GM21723 (cell line): ENCODE measurements at regions not wholly inside any gene's neighbourhood (a gene's known extent, or its start where the extent isn't known, plus 50 kb on each side); places are given as distances from the start of the nearest gene placed in this dataset.
"Not testable (repeated sequence)": the region's sequence is repeated elsewhere in the genome, so short reads cannot be mapped to it uniquely, and the experiment has no call there.

Experiments used
- ATAC-seq: cut with Tn5 transposase; IDR thresholded peaks from one replicate; pipeline ENCODE4 v1.9.1; 2021; ENCODE audit warnings: mild to moderate bottlenecking, moderate library complexity; ENCODE audit not compliant: unreplicated experiment

GRCh38 chr6:121593011-121593641 lies 157.7 kb downstream of the GJA1 start:
- no peak for ATAC-seq

- no peak for ATAC-seq
Observed at GRCh38 chr6:121594053-121594452, 158.6 kb downstream of the GJA1 start.

- no peak for ATAC-seq
Observed at GRCh38 chr6:121595646-121596045, 160.2 kb downstream of the GJA1 start.

GRCh38 chr6:121596441-121596840 lies 161.0 kb downstream of the GJA1 start:
- ATAC-seq, result no peak

- ATAC-seq, result no peak
Observed at GRCh38 chr6:121597654-121598053, 162.2 kb downstream of the GJA1 start.

- ATAC-seq, result not testable (repeated sequence)
Observed at GRCh38 chr6:121599331-121599730, 163.9 kb downstream of the GJA1 start.

- no peak for ATAC-seq
Observed at GRCh38 chr6:121600389-121601168, 165.1 kb downstream of the GJA1 start.

- ATAC-seq, result no peak
Observed at GRCh38 chr6:121603486-121603885, 168.0 kb downstream of the GJA1 start.

GRCh38 chr6:121607721-121608120 lies 172.3 kb downstream of the GJA1 start:
- no peak for ATAC-seq

- no peak for ATAC-seq
Observed at GRCh38 chr6:121608270-121608669, 172.8 kb downstream of the GJA1 start.

- no peak for ATAC-seq
Observed at GRCh38 chr6:121609281-121609680, 173.8 kb downstream of the GJA1 start.

GRCh38 chr6:121612927-121613326 lies 177.5 kb downstream of the GJA1 start:
- ATAC-seq, result no peak

- ATAC-seq, result no peak
Observed at GRCh38 chr6:121614115-121614514, 178.7 kb downstream of the GJA1 start.

GRCh38 chr6:121615493-121615892 lies 180.0 kb downstream of the GJA1 start:
- ATAC-seq, result no peak

- no peak for ATAC-seq
Observed at GRCh38 chr6:121616406-121616805, 181.0 kb downstream of the GJA1 start.

GRCh38 chr6:121617388-121617787 lies 181.9 kb downstream of the GJA1 start:
- no peak for ATAC-seq

GRCh38 chr6:121619013-121619412 lies 183.6 kb downstream of the GJA1 start:
- no peak for ATAC-seq

- ATAC-seq, result no peak
Observed at GRCh38 chr6:121619987-121620740, 184.7 kb downstream of the GJA1 start.

GRCh38 chr6:121627761-121628160 lies 192.3 kb downstream of the GJA1 start:
- no peak for ATAC-seq

GRCh38 chr6:121630716-121631115 lies 195.3 kb downstream of the GJA1 start:
- no peak for ATAC-seq

- ATAC-seq, result not testable (repeated sequence)
Observed at GRCh38 chr6:121631752-121632151, 196.3 kb downstream of the GJA1 start.

GRCh38 chr6:121633309-121633708 lies 197.9 kb downstream of the GJA1 start:
- no peak for ATAC-seq
